HK-2 (cell line): ENCODE measurements at regions not wholly inside any gene's neighbourhood (a gene's known extent, or its start where the extent isn't known, plus 50 kb on each side); places are given as distances from the start of the nearest gene placed in this dataset.
A peak's percentile ranks its signal among the peaks of the same experiment; 100 is the strongest.

Source experiments
- DNase-seq: peaks from one replicate; pipeline ENCODE4 v3.0.0-alpha.2; 2018; ENCODE audit not compliant: unreplicated experiment

GRCh38 chr6:71123051-71123450 is 165.6 kb upstream of the OGFRL1 start:
- DNase-seq: no peak

DNA sequence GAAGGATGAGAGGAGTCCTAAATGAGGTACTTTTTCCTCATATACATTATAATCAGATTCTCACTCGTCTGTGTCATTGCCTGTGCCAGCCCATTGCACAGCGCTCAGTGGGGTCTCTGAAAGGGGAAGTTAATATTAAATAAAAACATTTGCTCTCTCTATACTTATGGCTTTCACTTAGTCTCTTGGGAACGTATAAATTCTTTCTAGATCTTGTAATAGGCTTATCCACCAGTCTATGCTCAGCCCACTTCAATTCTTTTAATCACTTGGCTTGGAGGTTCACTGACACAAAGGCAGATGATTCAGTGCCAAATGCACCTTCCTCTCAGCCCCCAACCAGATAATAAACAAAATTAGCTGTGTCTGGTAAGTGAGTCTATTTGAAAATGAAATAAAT is 164.3 kb upstream of the OGFRL1 start:
- no peak for DNase-seq

- DNase-seq: no peak
These were observed 163.4 kb upstream of the OGFRL1 start for GRCh38 chr6:71125216-71125615.

- DNase-seq: no peak
These were observed 162.1 kb upstream of the OGFRL1 start for GRCh38 chr6:71126506-71126905.

GRCh38 chr6:71127374-71127773 is 161.2 kb upstream of the OGFRL1 start:
- no peak for DNase-seq

- DNase-seq: no peak
These were observed 158.3 kb upstream of the OGFRL1 start for GRCh38 chr6:71130277-71130676.

DNA sequence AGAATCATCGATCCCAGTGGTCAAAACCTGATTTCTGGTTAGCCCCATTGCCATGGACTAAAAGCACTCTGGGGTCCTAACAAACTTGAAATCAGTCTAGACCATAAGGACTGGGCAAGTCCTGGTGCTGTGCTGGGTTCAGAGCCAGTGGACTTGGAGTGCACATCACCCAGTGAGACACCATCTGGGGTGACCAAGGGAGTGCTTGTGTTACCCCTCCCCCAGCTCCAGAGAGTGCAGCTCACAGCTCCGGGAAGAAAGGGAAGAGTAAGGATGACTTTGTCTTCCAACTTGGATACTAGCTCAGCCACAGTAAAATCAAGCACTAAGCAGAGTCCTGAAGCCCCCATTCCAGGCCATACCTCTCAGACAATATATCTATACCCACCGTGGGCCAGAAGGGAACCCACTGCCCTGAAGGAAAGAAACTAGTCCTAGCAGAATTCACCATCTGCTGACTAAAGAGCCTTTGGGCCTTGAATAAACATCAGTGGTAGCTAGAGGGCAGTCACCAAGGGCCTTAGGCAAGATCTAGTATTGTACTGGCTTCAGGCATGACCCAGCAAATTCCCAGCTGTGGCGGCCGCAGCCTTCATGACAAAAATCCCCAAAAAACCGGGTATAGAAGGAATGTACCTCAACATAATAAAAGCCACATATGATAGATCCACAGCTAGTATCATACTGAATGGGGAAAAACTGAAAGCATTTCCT is 153.5 kb upstream of the OGFRL1 start:
- DNase-seq: no peak

- DNase-seq: no peak
These were observed 150.6 kb upstream of the OGFRL1 start for GRCh38 chr6:71137973-71138372.

DNA sequence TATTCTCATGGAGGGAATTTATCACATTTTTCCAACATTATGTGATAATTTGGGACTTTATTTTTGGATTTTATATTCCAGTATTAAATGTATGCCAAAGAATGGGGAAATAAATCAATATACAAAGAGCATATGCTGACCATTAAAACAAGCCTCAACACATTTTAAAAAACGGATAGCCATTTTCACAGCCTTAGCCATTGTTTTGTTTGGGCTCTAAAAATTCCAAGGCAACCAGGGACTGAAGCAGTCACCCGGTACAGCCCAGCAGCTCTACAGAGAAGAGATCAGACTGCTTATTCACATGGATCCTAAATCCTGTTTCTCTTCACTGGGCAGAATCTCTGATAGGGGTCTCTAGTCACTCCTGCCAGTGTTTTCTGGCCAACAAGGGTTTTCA is 150.2 kb upstream of the OGFRL1 start:
- no peak for DNase-seq

GRCh38 chr6:71139249-71139648 is 149.4 kb upstream of the OGFRL1 start:
- peak; percentile 68 for DNase-seq

DNA sequence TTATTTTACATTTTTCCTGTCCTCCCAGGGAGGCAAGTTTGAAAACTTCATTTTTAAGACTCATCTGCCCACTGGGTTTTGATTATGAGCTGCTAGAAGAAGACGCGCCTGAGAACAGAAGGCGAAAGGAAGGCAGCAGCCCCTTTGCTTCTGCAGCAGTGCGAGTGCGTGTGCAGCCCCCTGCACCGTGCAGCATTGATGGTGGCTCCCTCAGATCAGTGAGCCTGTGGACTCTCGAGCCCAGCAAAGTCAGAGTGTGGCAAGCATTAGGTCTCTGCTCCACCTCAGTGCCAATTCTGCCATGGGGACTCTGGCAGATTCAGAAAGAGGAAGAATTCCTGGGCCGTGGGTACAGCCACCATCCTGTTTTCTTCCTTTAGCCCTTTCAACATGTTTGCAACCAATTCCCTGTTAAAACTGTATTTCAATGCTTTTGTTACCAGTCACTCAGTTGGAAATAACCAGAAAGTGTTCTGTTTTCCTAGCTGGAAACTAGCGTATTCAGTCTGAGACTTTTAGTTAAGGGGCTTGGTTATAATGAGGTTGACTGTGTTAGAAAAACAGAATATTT is 134.8 kb upstream of the OGFRL1 start:
- DNase-seq: no peak

- DNase-seq: no peak
These were observed 131.3 kb upstream of the OGFRL1 start for GRCh38 chr6:71157345-71157744.

GRCh38 chr6:71164890-71165289 is 123.7 kb upstream of the OGFRL1 start:
- no peak for DNase-seq

- DNase-seq: no peak
These were observed 120.3 kb upstream of the OGFRL1 start for GRCh38 chr6:71168233-71168765.

GRCh38 chr6:71171497-71172070 is 117.0 kb upstream of the OGFRL1 start:
- DNase-seq: no peak

- no peak for DNase-seq
These were observed 109.2 kb upstream of the OGFRL1 start for GRCh38 chr6:71179249-71179885.

DNA sequence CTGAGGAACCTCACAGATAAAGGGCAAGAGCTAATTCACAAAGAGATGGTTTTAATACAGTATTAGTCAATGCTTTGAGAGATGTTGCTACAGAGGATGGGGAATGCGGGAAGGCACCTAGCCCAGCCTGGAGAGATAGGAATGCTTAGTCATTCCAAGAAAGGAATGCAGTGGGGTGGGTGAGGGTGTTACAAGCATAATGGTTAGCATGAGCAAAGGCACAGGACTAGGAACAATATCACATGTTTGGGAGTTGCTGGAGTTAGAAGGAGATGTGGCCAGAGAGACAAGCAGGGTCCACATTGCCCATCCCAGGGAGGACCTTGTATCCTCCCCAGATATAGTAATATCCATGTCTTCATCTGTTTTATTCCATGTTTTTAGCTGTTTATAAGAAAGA is 107.0 kb upstream of the OGFRL1 start:
- DNase-seq: peak; percentile 63

- no peak for DNase-seq
These were observed 101.5 kb upstream of the OGFRL1 start for GRCh38 chr6:71187141-71187540.

DNA sequence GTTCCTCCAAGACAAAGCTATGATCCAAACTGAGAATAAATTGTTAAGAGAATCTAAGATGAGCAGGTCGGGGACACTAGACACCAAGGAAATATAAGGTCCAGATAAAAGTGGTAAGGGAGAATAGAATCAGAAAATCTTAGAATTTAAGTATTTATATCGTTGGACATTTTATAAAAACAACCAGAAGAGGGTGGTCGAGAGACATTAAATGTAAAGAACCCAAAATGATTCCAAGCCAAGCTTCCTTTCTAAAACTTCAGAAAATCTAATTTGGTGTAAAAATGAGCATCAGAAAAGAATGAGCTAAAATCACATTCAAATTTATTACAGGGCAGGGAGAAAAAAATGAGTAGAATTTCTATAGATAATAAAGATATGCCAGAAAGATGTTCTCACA is 97.8 kb upstream of the OGFRL1 start:
- DNase-seq: no peak

DNA sequence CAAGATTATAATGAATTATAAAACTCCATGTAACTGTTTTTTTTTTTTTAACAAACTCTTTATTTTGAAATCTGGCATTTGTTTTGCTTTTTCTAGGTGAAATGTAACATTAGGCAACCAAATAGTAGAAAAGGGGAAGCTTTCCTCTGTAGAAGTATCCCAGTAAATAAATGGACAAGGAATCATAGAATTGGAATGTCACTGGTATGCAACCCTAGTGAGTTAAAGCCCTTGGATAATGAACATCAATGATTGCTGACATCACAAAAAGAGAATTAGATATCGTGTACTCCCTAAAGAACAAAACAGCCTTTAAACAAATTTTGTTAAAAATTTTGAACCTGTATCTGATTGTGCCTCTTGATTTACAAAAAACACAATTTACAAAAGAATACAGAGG is 93.9 kb upstream of the OGFRL1 start:
- no peak for DNase-seq

DNA sequence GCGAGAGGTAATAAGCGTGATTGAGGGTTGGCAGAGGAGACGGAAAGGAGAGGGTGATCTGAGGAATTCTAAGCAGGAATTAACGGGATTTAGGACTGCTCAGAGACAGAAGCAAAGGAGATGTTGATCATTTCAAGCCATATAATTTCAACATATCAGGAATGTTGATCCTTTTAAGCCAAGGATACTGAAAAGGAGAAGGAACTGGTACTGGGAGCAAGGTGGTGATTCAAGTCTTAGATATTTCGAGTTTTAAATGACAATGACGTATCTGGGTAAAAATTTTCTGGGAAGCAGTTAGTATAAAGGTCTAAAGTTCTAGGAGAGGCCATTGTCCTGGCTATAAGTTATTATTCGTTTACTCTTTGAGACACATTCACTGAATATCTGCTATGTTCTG is 91.3 kb upstream of the OGFRL1 start:
- no peak for DNase-seq

DNA sequence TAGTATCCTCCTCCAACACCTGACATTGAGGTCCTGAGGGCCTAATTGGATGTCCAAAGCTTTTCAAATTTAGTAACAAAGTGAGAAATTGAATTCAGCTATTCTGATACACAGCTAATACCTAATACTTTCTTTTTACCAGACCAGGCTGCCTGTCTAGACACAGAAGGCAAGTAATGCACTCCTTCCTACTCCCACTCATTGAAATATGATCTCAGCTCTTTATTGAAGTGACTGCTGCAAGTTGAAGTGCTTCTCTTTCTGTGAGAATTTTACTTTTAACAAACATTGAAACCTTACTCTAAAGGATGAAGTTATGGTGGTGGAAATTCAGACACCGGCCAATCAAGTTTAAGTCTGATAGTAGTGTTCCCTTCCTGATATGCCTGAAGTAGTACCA is 90.8 kb upstream of the OGFRL1 start:
- DNase-seq: no peak

- no peak for DNase-seq
These were observed 89.7 kb upstream of the OGFRL1 start for GRCh38 chr6:71198908-71199307.
